HG03280 (cell line): ENCODE measurements at regions not wholly inside any gene's neighbourhood (a gene's known extent, or its start where the extent isn't known, plus 50 kb on each side); places are given as distances from the start of the nearest gene placed in this dataset.

ENCODE experiments used
- ATAC-seq: cut with Tn5 transposase; IDR thresholded peaks from one replicate; pipeline ENCODE4 v1.9.1; 2021; ENCODE audit warnings: mild to moderate bottlenecking, moderate library complexity; ENCODE audit not compliant: unreplicated experiment

GRCh38 chr5:40010436-40010835 lies 585.7 kb upstream of the DAB2 start:
- ATAC-seq, result no peak

GRCh38 chr5:40006260-40006659 lies 581.5 kb upstream of the DAB2 start:
- ATAC-seq, result no peak

GRCh38 chr5:40001796-40002195 lies 577.0 kb upstream of the DAB2 start:
- no peak for ATAC-seq

- no peak for ATAC-seq
Measured at GRCh38 chr5:39998518-39998917, 573.7 kb upstream of the DAB2 start.

- no peak for ATAC-seq
Measured at GRCh38 chr5:39995990-39996389, 571.2 kb upstream of the DAB2 start.

GRCh38 chr5:39992617-39993202 lies 567.9 kb upstream of the DAB2 start:
- ATAC-seq, result no peak

- ATAC-seq, result no peak
Measured at GRCh38 chr5:39986614-39987013, 561.8 kb upstream of the DAB2 start.

GRCh38 chr5:39980056-39980455 lies 555.3 kb upstream of the DAB2 start:
- ATAC-seq, result no peak

GRCh38 chr5:39977066-39977655 lies 552.4 kb upstream of the DAB2 start:
- ATAC-seq, result no peak

GRCh38 chr5:39970117-39970798 lies 545.5 kb upstream of the DAB2 start:
- no peak for ATAC-seq

GRCh38 chr5:39968381-39968780 lies 543.6 kb upstream of the DAB2 start:
- no peak for ATAC-seq

GRCh38 chr5:39955156-39955555 lies 530.4 kb upstream of the DAB2 start:
- ATAC-seq, result no peak

GRCh38 chr5:39951070-39951469 lies 526.3 kb upstream of the DAB2 start:
- ATAC-seq, result no peak

GRCh38 chr5:39948867-39949468 lies 524.2 kb upstream of the DAB2 start:
- peak; percentile 91 for ATAC-seq

- no peak for ATAC-seq
Measured at GRCh38 chr5:39948341-39948740, 523.6 kb upstream of the DAB2 start.

GRCh38 chr5:39947657-39948056 lies 522.9 kb upstream of the DAB2 start:
- no peak for ATAC-seq

- ATAC-seq, result no peak
Measured at GRCh38 chr5:39946356-39947045, 521.7 kb upstream of the DAB2 start.

GRCh38 chr5:39945870-39946269 lies 521.1 kb upstream of the DAB2 start:
- no peak for ATAC-seq

- ATAC-seq, result no peak
Measured at GRCh38 chr5:39943811-39944210, 519.0 kb upstream of the DAB2 start.

- no peak for ATAC-seq
Measured at GRCh38 chr5:39942606-39943005, 517.8 kb upstream of the DAB2 start.

- no peak for ATAC-seq
Measured at GRCh38 chr5:39941416-39941815, 516.6 kb upstream of the DAB2 start.

- no peak for ATAC-seq
Measured at GRCh38 chr5:39934830-39935229, 510.1 kb upstream of the DAB2 start.
